Heart left ventricle (tissue), 16 donors: ENCODE measurements at regions not wholly inside any gene's neighbourhood (a gene's known extent, or its start where the extent isn't known, plus 50 kb on each side); places are given as distances from the start of the nearest gene placed in this dataset.
"Not testable (repeated sequence)": the region's sequence is repeated elsewhere in the genome, so short reads cannot be mapped to it uniquely, and the experiment has no call there.

Source experiments
- ATAC-seq, 4 donors: fragments of 200-7000 bp; cut with Tn5 transposase; one replicate each; pipeline ENCODE4 v1.9.1; 2020 to 2022; ENCODE audit warnings: moderate library complexity in 4 of 4, mild to moderate bottlenecking in 3 of 4, moderate number of reproducible peaks in 1 of 4
- DNase-seq, 5 donors: peaks; one replicate each; pipeline ENCODE4 v3.0.0-alpha.2; 2020
- H3K27ac ChIP-seq, 12 donors: fragments of 200-600 bp; sonication (generic) in 4 of 12; one replicate each; pipeline versions ENCODE4 v1.5.0 to v1.8.0; 2016 to 2022; ENCODE audit warnings: mild to moderate bottlenecking in 2 of 12
- H3K27me3 ChIP-seq, 9 donors: fragments of 200-600 bp; sonication (generic) in 2 of 9; one replicate each; pipeline versions ENCODE4 v1.5.1 to v1.8.0; 2016 to 2022; ENCODE audit warnings: mild to moderate bottlenecking in 3 of 9
- H3K36me3 ChIP-seq, 9 donors: fragments of 200-600 bp; sonication (generic) in 2 of 9; one replicate each; pipeline versions ENCODE4 v1.5.0 to v1.8.0; 2018 to 2022; ENCODE audit warnings: mild to moderate bottlenecking in 2 of 9
- H3K4me1 ChIP-seq, 12 donors: fragments of 200-600 bp; sonication (generic) in 4 of 12; one replicate each; pipeline versions ENCODE4 v1.5.0 to v1.8.0; 2016 to 2022; ENCODE audit warnings: mild to moderate bottlenecking in 3 of 12
- H3K4me3 ChIP-seq, 12 donors: fragments of 200-600 bp; sonication (generic) in 4 of 12; one replicate each; pipeline versions ENCODE4 v1.5.0 to v1.8.0; 2017 to 2022; ENCODE audit warnings: mild to moderate bottlenecking in 9 of 12, moderate library complexity in 4 of 12
- H3K9me3 ChIP-seq, 12 donors: fragments of 200-600 bp; sonication (generic) in 4 of 12; one replicate each; pipeline versions ENCODE4 v1.5.0 to v1.8.0; 2016 to 2022; ENCODE audit warnings: mild to moderate bottlenecking in 1 of 12
- POLR2A ChIP-seq, 2 donors: fragments of 450-650 bp; IDR thresholded peaks; one replicate each; pipeline ENCODE4 v1.6.1; 2017; ENCODE audit warnings: antibody characterized with exemption in 2 of 2, mild to moderate bottlenecking in 2 of 2, moderate library complexity in 2 of 2
- WGBS, 4 donors: extraction: QIAGEN DNeasy Blood & Tissue Kit in 2 of 4; methylation state at CpG; one replicate each; pipeline versions ENCODE4 v1.1.5 to v1.1.7; 2013 to 2018; 5-methylcytosine and 5-hydroxymethylcytosine counted together
- intact Hi-C, 10 donors: fragments of 100-400 bp; cut with DNase I; formaldehyde crosslinking; loops; one replicate each; pipeline versions ENCODE4 v1.11.1 to v1.14.2; 2022
- TF ChIP-seq, protein P1 (sequence below), 12 donors: fragments of 200-600 bp; sonication (generic) in 4 of 12; IDR thresholded peaks; one replicate each; pipeline versions ENCODE4 v1.5.0 to v1.8.0; 2018 to 2022; ENCODE audit warnings: antibody characterized with exemption in 12 of 12, mild to moderate bottlenecking in 5 of 12
- donor health status: ischemic (EF 13 %, LVEDD 7.1; RV severe dilation, severe dysfunction).
- donor health status: healthy with polysubstance abuse.
- donor health status: DM: no; HTN: yes; CAD: no.
- donor health status: DM: no; HTN: no; CAD: no.
- donor health status: ischemic (EF 25% LVEDD 6.9; RV normal size, moderate dysfunction).
- donor health status: ischemic (EF 25% LVEDD 5.7; RV mildly dilated, moderate dysfunction).
- donor health status: healthy.
- donor health status: DM: yes; HTN: yes; CAD: no.
- donor health status: ischemic (EF 35%, LVEDD 5.7; RV mildly dilated, moderate dysfunction).
- donor health status: nonischemic (EF 11% LVEDD 7.7; RV severe dilation, severe dysfunction).
- donor health status: DM: yes; HTN: yes; CAD: no.
- donor health status: PGD.
- donor health status: ischemic (EF 29% LVEDD 5.4; RV normal size, mild dysfunction).
- donor health status: nonischemic (EF 23%, LVEDD 6.1; RV moderate dilation, normal function).

DNA sequence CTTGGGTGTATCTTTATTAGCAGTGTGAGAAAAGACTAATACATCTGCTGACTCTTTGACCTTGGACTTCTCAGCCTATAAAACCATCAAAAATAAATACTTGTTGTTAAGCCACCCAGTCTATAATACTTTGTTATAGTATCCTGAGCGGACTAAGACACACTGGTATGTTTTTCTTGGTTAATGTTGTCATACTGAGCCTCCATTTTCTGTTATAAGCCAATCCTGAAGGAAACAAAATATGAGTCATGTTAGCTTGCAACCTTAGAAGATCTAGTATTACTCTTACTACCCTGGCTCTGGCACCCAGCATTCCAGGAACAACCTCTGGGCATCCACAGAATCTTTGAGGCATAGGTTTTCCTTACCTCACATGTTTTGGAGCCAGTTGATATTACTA is 307.2 kb downstream of the FRK start:
- no peaks in the 10 kb centered on the region for H3K27me3 ChIP-seq
- H3K4me3 ChIP-seq = no peak overlapping the region
- TF ChIP-seq, protein P1, sequence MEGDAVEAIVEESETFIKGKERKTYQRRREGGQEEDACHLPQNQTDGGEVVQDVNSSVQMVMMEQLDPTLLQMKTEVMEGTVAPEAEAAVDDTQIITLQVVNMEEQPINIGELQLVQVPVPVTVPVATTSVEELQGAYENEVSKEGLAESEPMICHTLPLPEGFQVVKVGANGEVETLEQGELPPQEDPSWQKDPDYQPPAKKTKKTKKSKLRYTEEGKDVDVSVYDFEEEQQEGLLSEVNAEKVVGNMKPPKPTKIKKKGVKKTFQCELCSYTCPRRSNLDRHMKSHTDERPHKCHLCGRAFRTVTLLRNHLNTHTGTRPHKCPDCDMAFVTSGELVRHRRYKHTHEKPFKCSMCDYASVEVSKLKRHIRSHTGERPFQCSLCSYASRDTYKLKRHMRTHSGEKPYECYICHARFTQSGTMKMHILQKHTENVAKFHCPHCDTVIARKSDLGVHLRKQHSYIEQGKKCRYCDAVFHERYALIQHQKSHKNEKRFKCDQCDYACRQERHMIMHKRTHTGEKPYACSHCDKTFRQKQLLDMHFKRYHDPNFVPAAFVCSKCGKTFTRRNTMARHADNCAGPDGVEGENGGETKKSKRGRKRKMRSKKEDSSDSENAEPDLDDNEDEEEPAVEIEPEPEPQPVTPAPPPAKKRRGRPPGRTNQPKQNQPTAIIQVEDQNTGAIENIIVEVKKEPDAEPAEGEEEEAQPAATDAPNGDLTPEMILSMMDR (IDR thresholded peaks at IDR 0.05) = no peak
- no peak for TF ChIP-seq POLR2A (IDR thresholded peaks at IDR 0.05)
- 38 to 64% (median 46%) methylated on average over 1 of the region's 1 CpG for WGBS, 4 donors
- no peak overlapping the region for H3K27ac ChIP-seq
- peaks cover 0 to 3% (median 0%) of the 10 kb centered on the region in 12 donors for H3K9me3 ChIP-seq
- no peaks in the 10 kb centered on the region for H3K36me3 ChIP-seq
- intact Hi-C loops = no loop called here
- DNase-seq (no peak), ATAC-seq (no peak)
- no peaks in the 10 kb centered on the region for H3K4me1 ChIP-seq

DNA sequence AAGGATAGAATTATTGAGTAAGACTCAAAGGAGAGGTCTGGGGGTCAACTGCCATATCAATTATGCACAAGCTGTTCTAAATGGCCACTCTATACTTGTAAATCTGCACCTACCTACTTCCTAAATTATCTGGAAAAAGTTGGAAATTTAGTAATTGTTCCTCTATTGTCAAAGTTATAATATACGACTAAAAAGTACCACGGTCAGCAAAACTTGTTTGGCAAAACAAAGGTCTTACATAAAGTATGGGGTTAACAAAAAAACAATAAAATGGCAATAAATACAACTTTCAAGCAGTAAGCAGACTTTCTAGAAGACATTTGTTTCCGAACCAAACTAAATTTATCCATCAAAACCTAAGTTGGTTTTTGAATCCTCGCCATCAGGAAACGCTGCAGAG is 309.7 kb downstream of the FRK start:
- H3K27ac ChIP-seq = no peak overlapping the region
- DNase-seq (no peak), ATAC-seq (no peak)
- intact Hi-C loops = no loop called here
- H3K4me1 ChIP-seq = no peaks in the 10 kb centered on the region
- H3K9me3 ChIP-seq = peaks cover 0 to 6% (median 0%) of the 10 kb centered on the region in 12 donors
- TF ChIP-seq, protein P1 (IDR thresholded peaks at IDR 0.05) = no peak
- TF ChIP-seq POLR2A (IDR thresholded peaks at IDR 0.05) = no peak
- H3K4me3 ChIP-seq = no peak overlapping the region
- no peaks in the 10 kb centered on the region for H3K27me3 ChIP-seq
- WGBS, 4 donors = 84 to 88% (median 87%) methylated on average over 5 of the region's 5 CpGs
- H3K36me3 ChIP-seq = no peaks in the 10 kb centered on the region

DNA sequence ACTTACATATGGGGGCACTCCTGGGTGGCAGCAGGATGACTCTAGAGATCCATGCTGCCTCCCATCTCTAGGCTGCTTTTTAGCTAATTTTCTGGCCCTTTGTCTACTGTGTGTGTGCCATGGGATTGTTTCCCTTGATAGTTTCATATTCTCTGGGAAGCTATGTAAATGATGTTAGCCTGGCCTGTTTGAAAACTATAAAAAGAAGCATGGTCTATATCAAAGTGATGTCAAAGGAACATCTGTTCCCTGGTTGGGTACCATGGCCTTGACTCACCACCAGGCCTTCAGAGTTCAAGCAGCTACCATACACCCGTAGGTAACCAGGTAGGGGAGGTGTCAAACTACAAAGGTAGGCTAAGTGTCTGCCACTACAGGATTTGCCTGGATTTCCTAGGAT is 310.4 kb downstream of the FRK start:
- DNase-seq (no peak), ATAC-seq (no peak)
- no peak overlapping the region for H3K4me3 ChIP-seq
- H3K9me3 ChIP-seq = peaks cover 0 to 6% (median 0%) of the 10 kb centered on the region in 12 donors
- no peaks in the 10 kb centered on the region for H3K36me3 ChIP-seq
- H3K27me3 ChIP-seq = no peaks in the 10 kb centered on the region
- 74 to 82% (median 76%) methylated on average over 1 of the region's 1 CpG for WGBS, 4 donors
- H3K27ac ChIP-seq = peak overlapping the region in 1 of 12 donors; percentile 34
- intact Hi-C loops = no loop called here
- TF ChIP-seq, protein P1 (IDR thresholded peaks at IDR 0.05) = no peak
- no peak for TF ChIP-seq POLR2A (IDR thresholded peaks at IDR 0.05)
- no peaks in the 10 kb centered on the region for H3K4me1 ChIP-seq

DNA sequence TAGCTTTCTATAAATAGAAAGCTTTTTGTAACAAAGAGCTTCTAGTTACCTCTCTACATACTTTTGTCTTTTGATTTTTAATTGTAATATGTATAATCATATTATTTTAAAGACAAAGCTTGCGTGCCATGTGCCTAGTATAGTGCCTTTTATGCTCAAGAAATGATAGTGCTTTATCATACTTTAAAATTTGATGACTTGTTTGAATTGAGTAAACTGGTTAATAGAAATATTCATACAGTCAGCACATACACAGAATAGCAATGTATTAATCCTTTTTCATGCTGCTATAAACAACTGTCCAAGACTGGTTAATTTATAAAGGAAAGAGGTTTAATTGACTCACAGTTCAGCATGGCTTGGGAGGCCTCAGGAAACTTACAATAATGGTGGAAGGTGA is 313.0 kb downstream of the FRK start:
- 0% methylated on average over 1 of the region's 1 CpG for WGBS, 4 donors
- Histone ChIP-seq H3K27ac (no peak overlapping the region), H3K4me3 (no peak overlapping the region), H3K4me1 (no peaks in the 10 kb centered on the region), H3K27me3 (no peaks in the 10 kb centered on the region), H3K36me3 (no peaks in the 10 kb centered on the region), H3K9me3 (peaks cover 0 to 6% (median 0%) of the 10 kb centered on the region in 12 donors)
- DNase-seq (no peak), ATAC-seq (no peak)
- intact Hi-C loops = no loop called here
- TF ChIP-seq, protein P1 (IDR thresholded peaks at IDR 0.05) = no peak
- no peak for TF ChIP-seq POLR2A (IDR thresholded peaks at IDR 0.05)

DNA sequence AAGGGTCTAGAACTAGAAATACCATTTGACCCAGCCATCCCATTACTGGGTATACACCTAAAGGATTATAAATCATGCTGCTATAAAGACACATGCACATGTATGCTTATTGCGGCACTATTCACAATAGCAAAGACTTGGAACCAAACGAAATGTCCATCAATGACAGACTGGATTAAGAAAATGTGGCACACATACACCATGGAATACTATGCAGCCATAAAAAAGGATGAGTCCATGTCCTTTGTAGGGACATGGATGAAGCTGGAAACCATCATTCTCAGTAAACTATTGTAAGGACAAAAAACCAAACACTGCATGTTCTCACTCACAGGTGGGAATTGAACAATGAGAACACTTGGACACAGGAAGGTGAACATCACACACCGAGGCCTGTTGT is 314.1 kb downstream of the FRK start:
- H3K27me3 ChIP-seq, DNase-seq, intact Hi-C loops, H3K4me1 ChIP-seq, ATAC-seq, H3K36me3 ChIP-seq, H3K9me3 ChIP-seq, H3K4me3 ChIP-seq, H3K27ac ChIP-seq: not testable (repeated sequence)
- 67 to 87% (median 78%) methylated on average over 3 of the region's 3 CpGs for WGBS, 4 donors
